H1 (cell line): ENCODE measurements at regions not wholly inside any gene's neighbourhood (a gene's known extent, or its start where the extent isn't known, plus 50 kb on each side); places are given as distances from the start of the nearest gene placed in this dataset.

Source experiments
- BACH1 ChIP-seq: IDR thresholded peaks from 2 replicates; pipeline ENCODE4 v1.6.1; 2012; ENCODE audit warnings: low read length, improper control_type of control experiment
- CHD2 ChIP-seq: IDR thresholded peaks from 2 replicates; pipeline ENCODE4 v1.6.1; 2012; ENCODE audit warnings: low read length, improper control_type of control experiment
- CTCF ChIP-seq, 3 experiments: IDR thresholded peaks; 1 replicate in 2 of 3; 2 replicates in 1 of 3; pipeline versions ENCODE4 v1.5.1 to v1.6.1; 2011; ENCODE audit warnings: low read length in 3 of 3, mild to moderate bottlenecking in 3 of 3, inconsistent platforms in 2 of 3, low read depth in 1 of 3, moderate library complexity in 1 of 3; ENCODE audit not compliant: insufficient read depth in 1 of 3; ENCODE audit errors: control extremely low read depth in 1 of 3
- EP300 ChIP-seq, 2 experiments: IDR thresholded peaks; 1 replicate in 1 of 2; 2 replicates in 1 of 2; pipeline ENCODE4 v1.6.1; 2011 to 2012; ENCODE audit warnings: low read depth in 2 of 2, low read length in 2 of 2, mild to moderate bottlenecking in 2 of 2, borderline replicate concordance in 1 of 2, inconsistent platforms in 1 of 2, moderate library complexity in 1 of 2
- MAX ChIP-seq: IDR thresholded peaks from 2 replicates; pipeline ENCODE4 v1.6.1; 2012; ENCODE audit warnings: inconsistent platforms
- PHF8 ChIP-seq: fragments of 200-600 bp; sonication (generic); conservative IDR thresholded peaks from 2 replicates; pipeline ENCODE4 v1.7.1; 2012; ENCODE audit warnings: low read depth, mild to moderate bottlenecking, inconsistent platforms, low read length, moderate library complexity
- SP1 ChIP-seq: IDR thresholded peaks from 2 replicates; pipeline ENCODE4 v1.6.1; 2011; ENCODE audit warnings: low read depth, low read length
- TEAD4 ChIP-seq: IDR thresholded peaks from 2 replicates; pipeline ENCODE4 v1.6.1; 2012; ENCODE audit warnings: low read depth, low read length, inconsistent platforms, mixed read lengths

DNA sequence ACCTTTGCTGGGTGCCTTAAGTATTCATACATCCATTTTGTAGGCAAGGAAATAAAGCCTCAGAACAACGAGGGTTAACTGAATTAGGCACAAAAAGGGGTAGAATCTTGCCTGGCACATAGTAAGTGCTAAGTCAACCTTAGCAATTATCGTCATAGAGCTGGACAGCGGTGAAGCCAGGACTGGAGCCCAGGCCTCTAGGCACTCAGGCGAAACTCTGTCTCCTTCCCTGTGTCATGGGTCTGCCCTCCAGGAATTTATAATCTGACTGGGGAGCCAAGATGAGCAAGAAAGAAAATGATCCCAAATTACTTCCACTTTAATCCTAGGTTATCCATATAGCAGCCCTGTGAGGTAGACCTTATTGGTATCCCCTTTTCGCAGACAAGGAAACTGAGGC, 61.4 kb downstream of the KATNIP start:
- TF ChIP-seq PHF8 (no peak), MAX (no peak), SP1 (no peak), CTCF (IDR thresholded peaks at IDR 0.05; ENCODE audit: control extremely low read depth in 1 of 3, insufficient read depth in 1 of 3, low read depth in 1 of 3, low read length in 3 of 3) (no peak), EP300 (IDR thresholded peaks at IDR 0.05; ENCODE audit: borderline replicate concordance in 1 of 2, low read depth in 2 of 2, low read length in 2 of 2) (no peak), TEAD4 (no peak), CHD2 (no peak), BACH1 (no peak)
